HuH-7 (cell line): ENCODE measurements at regions not wholly inside any gene's neighbourhood (a gene's known extent, or its start where the extent isn't known, plus 50 kb on each side); places are given as distances from the start of the nearest gene placed in this dataset.
A peak's percentile ranks its signal among the peaks of the same experiment; 100 is the strongest.

Experiments used
- DNase-seq: peaks from one replicate; pipeline ENCODE4 v3.0.0; 2011; ENCODE audit warnings: low spot score

DNA sequence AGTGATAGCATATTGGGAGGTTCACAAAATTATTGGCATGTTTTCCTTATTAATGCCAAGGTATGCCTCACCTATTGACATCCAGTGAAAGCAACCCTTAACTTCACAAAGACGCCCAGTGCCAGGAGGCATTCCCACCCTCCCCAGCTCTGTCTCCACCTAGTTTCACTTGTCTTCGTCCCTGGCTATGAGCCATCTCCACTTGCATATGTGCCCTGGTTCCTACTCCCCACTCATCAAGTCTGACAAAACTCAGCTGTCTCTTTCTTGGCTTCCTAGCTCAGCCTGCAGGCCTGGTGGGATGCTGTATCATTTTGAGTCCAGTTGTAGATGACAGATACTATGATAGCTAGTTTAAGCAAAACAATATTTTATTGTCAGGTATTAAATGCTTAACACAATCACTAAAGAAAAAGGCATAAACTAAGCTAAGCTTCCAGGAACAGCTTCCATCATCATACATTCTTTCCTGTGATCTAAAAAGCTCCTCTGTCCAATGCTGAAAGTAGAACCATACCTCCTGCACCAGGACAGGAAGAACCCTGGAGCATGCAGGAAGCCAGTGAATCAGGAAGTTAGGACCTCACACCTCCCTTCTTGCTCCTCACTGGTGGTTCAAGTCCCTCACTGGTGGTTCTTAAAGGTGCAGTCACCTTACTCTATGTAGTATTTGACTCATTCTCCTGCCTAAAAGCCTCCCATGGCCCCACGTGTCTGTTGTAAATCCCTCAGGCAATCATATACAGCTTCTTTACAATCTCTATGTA is 410.3 kb upstream of the RASGEF1B start:
- no peak for DNase-seq

DNA sequence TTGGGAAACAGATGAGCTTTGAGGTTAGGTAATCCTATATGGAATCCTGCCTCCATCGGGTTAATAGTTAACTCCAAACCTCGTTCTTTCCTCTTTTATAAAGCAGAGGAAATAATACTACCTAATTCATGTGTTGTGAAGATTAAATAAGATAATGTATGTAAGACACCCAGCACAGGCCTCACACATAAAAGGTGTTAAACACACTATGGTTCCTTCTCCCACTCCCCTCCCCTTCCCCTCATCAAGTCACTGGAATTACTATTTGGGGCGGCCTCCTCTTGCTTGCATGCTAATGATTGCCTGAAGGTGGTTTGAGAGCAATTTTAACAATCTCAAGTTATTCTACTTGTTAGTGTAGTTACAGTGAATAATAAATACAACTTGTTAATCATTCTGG is 404.4 kb upstream of the RASGEF1B start:
- DNase-seq = peak; percentile 11

DNA sequence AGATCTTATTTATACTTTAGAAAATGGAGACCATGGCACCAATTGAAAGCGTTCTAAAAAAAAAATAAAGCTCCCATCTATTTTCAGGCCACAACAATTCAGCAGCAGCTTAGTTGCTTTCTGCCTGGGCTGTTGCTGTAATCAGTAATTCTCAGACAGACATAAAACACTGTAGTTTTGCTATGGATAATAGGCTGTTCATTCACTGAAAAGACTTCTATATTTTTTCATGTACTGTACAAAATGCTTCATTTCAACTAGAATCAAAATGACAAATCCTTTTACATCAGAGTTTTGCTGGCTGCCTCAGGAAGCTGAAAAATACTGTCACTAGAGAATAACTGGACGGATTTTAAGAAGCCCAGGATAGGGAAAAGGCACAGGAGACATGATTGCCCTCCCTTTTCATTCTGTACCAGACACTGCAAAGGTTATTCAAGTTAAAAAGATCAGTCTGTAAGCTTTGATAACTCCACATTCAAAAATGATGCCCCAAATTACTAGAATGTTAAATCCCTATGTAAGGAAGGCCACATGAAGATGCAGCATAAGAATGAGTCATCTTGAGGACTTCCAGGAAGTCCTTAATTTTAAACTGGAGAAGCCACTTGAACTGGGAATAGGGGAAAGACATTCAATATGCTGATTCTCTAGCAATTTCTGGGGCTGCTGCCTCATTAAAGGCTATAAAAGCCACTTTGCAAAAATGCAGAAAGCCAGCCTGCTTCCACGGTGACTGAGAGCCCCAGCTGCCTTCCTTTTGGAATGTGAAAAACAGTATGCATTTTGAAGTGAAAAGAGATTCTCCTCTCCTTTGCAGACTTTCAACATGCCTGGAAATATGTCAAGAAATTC is 403.2 kb upstream of the RASGEF1B start:
- no peak for DNase-seq

DNA sequence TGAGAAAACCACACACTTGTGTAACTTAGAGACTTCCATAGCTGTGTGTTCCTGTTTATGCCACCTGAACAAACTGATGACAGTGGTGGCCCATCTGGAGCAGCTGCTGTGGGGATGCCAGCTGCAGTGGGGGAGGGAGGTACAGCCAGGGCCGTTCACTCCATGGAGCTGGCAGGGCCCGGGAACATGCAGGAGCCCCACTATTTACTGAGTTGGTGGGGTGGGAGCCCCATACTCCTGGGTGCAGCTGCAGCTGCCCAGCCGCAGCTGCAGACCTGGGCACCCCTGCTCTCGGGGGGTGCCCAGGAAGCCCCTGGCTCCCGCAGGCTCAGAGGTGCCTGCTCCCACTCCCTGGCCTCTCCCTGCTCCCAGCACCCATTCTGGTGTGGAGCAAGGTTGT is 398.6 kb upstream of the RASGEF1B start:
- DNase-seq = no peak

DNA sequence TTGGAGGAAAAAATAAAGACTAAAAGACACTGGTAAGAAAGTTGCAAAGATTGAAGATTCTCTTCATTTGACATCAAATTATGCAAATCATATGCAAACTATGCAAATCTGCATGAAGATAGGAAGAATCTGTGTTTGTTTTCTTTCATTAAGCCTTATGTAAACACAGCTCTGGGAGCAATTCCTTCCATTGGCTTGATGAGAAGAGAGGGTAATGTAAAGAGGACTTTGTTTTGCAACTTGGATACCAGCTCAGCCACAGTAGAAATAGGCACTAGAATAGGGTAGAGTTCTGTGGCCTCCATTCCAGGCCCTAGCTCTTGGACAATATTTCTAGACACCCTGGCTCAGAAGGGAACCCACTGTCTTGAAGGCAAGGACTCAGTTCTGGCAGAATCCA is 388.4 kb upstream of the RASGEF1B start:
- DNase-seq = no peak

DNA sequence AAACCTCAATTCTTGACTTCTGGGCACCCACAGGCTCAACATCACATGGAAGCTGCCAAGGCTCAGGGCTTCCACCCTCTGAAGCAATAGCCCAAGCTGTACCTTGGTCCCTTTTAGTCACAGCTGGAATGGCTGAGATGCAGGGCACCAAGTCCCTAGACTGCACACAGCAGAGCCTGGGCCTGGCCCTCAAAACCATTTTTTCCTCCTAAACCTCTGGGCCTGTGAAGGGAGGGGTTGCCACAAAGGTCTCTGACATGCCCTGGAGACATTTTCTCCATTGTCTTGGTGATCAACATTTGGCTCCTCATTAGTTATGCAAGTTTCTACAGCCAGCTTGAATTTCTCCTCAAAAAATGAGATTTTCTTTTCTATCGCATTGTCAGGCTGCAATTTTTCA is 382.7 kb upstream of the RASGEF1B start:
- no peak for DNase-seq

DNA sequence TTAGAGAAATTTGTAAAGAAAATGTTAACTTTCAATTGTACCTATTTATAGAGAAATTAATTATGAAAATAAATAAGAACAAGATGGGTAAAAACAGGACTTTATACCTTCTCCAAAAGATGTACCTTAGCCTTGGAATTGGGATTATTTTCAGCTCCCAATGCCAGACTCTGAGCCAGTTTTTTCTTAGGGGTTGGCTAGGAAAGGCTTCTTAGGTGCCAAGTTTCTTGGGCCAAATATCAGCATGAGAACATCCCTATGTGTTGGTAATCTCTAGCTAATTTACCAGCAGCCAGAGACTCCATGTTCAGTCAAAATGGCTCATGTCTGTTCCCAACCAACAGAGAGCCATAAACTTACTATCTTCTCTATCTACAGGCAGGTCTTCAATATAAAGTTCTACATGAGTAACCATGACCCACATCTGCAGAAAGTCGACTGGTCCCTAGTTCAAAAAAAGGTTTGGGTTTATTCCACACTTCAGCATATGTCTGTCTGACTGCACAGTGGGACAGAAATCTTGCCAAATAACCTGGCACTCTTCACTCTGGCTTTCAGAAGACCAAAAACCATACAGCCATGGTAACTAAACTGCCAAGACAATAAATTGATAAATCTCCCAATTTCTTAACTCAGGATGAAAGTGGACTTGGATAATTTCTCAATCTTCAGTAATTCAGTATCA is 380.5 kb upstream of the RASGEF1B start:
- DNase-seq = no peak

DNA sequence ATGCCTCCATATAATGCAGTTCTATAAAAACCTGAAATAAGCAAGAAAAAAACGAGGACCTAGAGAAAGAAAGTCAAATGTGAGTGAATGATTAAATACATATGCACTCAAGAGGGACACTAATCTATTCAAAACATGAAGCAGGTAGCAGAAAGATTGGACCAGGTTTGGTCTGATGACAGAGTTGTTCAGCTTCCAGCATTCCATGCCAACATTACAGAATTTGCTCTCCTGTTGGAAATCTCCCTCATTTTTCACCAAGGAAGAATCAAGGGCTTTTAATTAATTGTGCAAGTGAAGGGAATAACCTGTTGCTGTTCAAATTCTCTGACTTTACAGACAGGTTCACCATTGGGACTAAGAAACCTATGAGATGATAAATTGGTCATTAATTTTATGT is 379.0 kb upstream of the RASGEF1B start:
- no peak for DNase-seq

DNA sequence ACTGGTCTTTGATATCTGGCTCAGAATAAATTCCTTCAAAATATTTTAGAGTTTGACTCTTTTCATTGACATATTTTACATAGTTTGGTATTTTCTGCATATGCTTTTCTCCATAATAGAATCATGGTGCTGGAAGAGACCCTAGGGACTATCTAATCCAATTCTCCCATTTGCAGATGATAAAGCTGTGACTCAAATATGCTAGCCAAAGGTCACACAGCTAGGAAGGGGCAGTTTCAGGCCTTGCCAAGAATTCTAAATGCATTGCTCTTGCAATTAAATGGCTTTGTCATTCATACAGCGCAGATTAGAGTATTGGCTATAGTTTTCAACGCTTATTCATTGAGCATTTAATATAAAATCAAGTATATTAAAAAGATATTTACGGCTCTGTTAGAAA is 374.1 kb upstream of the RASGEF1B start:
- no peak for DNase-seq

DNA sequence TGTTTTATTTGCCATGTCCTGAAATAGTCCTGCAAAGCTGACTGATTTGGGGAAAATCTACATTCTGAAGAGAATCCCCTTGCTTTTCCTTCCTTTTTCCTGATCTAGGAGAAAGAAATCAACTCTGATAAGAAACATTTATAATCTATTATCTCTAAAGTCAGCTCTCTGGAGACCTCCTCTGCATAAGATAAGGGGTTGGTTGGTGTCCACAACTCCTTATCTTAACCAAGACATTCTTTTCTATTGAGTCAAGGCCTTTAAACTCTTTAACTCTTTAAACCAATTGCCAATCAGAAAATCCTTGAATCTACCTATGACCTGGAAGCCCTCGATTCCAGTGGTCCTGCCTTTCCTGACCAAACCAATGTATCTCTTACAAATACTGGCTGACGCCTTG is 373.6 kb upstream of the RASGEF1B start:
- no peak for DNase-seq

DNA sequence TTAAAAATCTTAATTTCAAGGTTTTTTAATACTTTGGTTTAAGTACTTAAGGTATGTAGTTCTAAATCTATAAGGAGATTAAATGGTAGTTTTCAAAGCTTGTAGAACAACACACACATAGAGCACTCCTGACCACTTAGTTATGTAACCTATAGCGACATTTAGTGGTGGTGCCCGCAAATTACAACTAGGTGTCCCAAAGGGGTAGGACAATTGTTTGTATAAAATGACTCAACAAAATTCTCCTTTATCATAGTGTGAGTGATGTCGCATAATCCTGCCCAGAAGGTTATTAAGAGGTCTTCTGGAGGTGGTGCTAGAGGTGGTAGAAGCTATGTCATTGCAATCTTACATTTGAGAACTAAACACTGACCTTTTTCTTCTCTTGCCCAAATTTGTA is 373.0 kb upstream of the RASGEF1B start:
- peak; percentile 40 for DNase-seq

DNA sequence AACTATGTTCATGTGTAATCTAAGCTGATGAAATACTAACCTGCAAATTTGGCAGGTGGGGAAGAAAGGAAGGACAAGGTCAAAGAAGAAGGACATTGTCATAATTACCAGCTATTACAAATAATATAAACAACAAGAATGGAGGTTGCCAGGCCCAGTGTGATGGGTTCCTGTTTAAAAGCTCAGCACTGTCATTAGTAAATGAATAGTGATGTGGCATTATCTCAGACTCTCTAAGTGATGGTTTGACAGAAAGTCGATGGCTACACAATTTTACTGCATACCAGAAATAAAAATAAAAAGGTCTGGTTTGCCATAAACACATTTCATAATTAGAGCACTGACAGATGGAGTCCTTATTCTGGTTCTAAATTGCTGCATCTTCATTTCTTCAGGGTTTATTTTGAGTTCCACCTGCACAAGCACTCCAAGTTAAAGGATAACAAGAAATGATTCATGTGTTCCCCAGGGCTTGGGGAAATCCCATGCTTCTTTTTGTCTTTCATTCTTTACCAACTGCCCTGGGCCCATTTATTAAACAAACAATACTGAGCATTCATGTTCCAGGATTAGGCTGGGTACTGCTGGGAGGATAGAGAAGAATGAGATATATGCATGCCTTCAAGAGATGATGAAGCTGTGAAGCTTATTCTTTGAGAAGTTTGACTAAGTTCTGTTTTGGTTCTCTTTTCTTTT is 367.8 kb upstream of the RASGEF1B start:
- no peak for DNase-seq

DNA sequence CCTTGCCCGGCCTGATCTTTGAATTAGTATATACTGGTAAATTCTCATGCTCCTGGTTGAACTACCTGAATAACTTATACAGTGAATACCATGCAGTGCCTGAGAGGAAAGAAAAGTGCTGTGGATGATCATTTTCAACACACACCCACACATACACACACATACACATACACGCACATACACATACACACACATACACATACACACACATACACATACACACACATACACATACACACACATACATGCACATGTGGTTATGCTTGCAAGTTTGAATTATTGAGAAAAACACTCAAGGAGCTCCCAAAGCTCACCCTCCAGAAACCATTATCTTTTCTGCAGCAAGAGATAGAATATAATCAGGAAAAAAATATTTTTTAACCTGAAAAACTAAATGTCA is 366.9 kb upstream of the RASGEF1B start:
- no peak for DNase-seq

DNA sequence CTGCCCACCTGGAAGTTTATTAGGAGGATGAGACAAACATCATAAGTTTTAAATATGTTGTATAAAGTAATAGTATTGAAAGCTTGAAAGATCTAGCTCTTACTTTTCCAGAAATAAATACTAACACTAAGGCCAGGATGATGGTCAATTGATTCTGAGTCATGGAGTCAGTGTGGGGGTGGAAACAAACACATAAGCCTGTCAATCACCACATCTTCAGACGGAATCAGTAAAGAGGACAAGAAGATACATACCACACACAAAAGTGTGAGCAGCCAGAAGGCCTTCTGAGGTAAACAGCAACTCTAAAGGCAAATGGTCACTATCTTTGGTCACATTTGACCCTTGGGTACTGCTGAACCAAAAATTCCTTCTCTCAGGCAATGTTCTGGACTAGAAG is 365.0 kb upstream of the RASGEF1B start:
- DNase-seq = no peak

DNA sequence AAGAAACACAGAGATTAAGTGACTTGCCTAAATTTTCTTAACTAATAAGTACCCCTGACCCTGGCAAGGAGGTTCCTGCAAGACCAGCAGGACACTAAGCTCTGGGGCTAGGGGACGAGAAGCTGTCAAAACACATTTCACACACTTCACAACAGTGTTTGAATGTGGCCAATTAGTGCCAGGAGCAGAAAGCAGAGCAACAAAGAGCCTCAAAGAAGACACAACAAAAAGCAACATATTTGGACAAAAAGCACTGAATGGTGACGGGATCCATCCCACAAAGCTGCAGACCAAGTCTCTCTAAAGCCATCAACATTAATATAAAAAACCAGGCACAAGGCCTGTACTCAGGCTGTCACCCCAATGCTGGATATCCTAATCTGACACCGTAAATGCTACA is 361.9 kb upstream of the RASGEF1B start:
- no peak for DNase-seq

DNA sequence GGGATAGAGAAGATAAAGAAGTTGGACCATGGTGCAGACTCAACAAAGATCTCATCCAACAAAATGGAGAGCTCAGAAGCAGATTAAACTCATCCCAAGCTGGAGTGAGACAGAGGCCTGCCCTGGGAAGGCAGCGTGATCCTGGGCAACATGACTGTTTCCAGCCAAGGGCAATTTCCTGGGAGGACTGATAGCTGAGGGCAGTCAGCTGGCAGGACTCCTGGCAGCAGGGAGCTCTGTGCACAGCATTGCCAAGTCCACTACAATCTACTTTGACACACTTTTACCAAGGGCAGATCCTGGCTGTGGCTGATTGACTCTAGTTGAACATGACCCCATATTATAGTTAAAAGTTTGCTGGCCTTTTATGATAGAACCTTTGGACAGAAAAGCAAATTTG is 357.3 kb upstream of the RASGEF1B start:
- DNase-seq = no peak

DNA sequence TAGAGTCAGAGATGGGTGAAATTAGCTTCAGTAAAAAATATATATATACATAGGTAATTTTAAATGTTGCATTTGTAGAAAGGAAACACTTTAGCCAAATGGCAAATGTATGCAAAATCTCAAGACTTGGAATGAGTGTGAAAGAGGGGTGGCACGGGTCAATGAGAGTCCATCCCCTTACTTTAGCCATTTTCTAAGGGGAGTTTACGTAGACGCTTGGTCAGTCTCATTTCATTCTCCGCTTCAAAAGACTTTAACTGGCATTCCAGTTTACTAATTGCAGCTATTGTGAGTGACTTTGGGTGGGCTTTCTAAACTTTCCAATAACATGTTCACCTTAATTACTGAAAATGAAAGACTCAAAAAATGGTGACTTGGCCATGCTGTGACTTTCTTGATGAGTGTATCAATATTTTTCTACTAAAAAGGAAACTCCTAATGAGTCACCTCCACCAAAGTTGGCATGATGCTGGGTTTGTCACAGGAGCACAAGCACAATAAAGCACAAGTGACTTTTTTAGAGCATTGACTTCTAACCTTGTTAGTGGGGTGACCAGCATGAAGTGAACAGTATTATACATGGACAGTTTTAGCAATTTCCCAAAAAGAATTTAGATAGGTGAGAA is 356.0 kb upstream of the RASGEF1B start:
- DNase-seq = no peak

DNA sequence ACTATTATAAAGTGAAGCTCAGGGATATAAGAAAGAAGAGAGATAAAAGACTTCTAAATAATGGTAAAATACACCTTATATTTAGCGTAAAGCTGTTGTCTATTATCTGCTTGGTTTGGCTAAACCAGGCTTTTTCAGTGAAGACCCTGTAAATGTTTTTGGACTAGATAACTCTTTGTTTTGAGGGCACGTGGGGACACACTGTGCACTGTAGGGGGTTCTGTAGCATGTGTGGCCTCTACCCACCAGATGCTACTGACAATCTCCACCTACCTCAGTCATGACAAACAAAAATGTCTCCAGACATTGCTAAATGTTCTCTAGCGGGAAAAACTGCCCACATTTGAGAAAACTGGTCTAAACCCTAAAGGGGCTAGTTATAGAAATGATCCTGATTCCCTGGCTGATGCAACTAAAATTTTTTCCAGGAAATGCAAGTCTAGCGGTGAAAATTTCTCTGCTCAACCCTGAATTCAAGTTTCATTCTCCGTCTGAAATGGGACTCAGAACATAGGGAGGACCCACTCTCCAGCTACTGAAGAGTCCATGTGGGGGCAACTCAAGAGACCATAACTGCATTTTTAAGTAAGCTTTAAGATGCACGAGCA is 355.2 kb upstream of the RASGEF1B start:
- DNase-seq = no peak

DNA sequence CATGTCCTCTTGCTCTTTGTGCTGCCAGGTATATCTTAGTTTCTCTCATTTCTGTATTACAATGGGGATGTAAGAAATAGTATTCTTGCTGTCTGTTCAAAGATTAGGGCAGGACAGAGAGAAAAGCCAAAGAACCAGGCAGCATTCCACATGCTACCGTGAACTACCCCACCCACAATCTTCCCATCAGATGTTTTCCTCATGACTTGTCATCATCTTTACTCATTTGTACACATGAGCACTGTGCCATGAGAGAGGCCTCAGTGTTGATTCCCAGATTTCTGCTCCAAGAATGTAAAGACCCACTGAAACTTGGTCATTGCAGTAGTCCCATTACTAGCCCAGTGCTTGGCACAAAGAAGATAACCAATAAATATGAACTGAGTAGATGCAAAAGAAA is 354.6 kb upstream of the RASGEF1B start:
- no peak for DNase-seq

DNA sequence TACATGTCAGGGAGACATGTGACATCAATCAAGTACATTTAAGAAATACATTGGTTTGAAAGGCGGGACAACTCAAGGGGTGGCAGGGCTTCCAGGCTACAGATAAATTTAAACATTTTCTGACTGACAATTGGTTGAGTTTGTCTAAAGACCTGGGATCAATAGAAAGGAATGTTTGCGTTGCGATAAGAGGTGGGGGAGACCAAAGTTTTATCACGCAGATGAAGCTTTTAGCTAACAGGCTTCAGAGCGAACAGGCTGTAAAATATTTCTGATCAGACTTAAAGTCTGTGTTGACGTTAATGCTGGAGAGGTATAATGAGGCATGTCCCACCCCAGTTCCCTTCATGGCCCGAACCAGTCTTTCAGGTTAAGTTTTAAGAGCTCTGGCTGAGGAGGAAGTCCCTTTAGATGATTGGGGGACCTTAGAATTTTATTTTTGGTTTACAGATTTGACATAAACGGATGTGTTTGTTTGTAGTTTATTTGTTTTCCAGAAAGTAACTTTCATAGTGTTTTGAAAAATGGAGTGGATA is 346.7 kb upstream of the RASGEF1B start:
- no peak for DNase-seq
